HEK293T (cell line): ENCODE measurements at regions not wholly inside any gene's neighbourhood (a gene's known extent, or its start where the extent isn't known, plus 50 kb on each side); places are given as distances from the start of the nearest gene placed in this dataset.

Experiments
- CTCF ChIA-PET: fragments of 350-600 bp; formaldehyde crosslinking; extraction: SDS; loops from one replicate; lab custom pipeline; 2021; ENCODE audit warnings: antibody characterized with exemption, inconsistent platforms; lab: Yijun Ruan, JAX
- POLR2A ChIA-PET: fragments of 350-600 bp; formaldehyde crosslinking; extraction: SDS; loops from one replicate; lab custom pipeline; 2020; ENCODE audit warnings: antibody characterized with exemption, inconsistent platforms; lab: Yijun Ruan, JAX
- DNase-seq: peaks from one replicate; pipeline ENCODE4 v3.0.0; 2012; ENCODE audit warnings: mixed read lengths; ENCODE audit errors: extremely low spot score
- ARNT ChIP-seq: fragments of 450-650 bp; IDR thresholded peaks from 2 replicates; pipeline ENCODE4 v1.6.1; 2017; ENCODE audit warnings: mild to moderate bottlenecking
- BHLHE40 ChIP-seq: fragments of 450-650 bp; IDR thresholded peaks from 2 replicates; pipeline ENCODE4 v1.6.1; 2016; ENCODE audit warnings: mild to moderate bottlenecking, moderate library complexity, borderline replicate concordance
- CTBP1 ChIP-seq: fragments of 450-650 bp; IDR thresholded peaks from 2 replicates; pipeline ENCODE4 v1.6.1; 2016; ENCODE audit warnings: borderline replicate concordance
- ELF4 ChIP-seq: fragments of 450-650 bp; IDR thresholded peaks from 2 replicates; pipeline ENCODE4 v1.6.1; 2017; ENCODE audit warnings: antibody characterized with exemption
- FOXA1 ChIP-seq: fragments of 450-650 bp; IDR thresholded peaks from 2 replicates; pipeline ENCODE4 v1.6.1; 2016; ENCODE audit warnings: mild to moderate bottlenecking
- FOXK2 ChIP-seq: fragments of 450-650 bp; IDR thresholded peaks from 2 replicates; pipeline ENCODE4 v1.6.1; 2016; ENCODE audit warnings: mild to moderate bottlenecking
- FOXM1 ChIP-seq: fragments of 450-650 bp; IDR thresholded peaks from 2 replicates; pipeline ENCODE4 v1.6.1; 2017; ENCODE audit warnings: mild to moderate bottlenecking, borderline replicate concordance
- HDGF ChIP-seq: fragments of 450-650 bp; IDR thresholded peaks from 2 replicates; pipeline ENCODE4 v1.6.1; 2017; ENCODE audit warnings: antibody characterized with exemption, borderline replicate concordance
- L3MBTL2 ChIP-seq: fragments of 450-650 bp; conservative IDR thresholded peaks from 2 replicates; pipeline ENCODE4 v1.6.1; 2016; ENCODE audit warnings: mild to moderate bottlenecking
- LEF1 ChIP-seq: fragments of 450-650 bp; IDR thresholded peaks from 2 replicates; pipeline ENCODE4 v1.6.1; 2017; ENCODE audit warnings: mild to moderate bottlenecking, borderline replicate concordance
- NFRKB ChIP-seq: fragments of 450-650 bp; IDR thresholded peaks from 2 replicates; pipeline ENCODE4 v1.6.1; 2016; ENCODE audit warnings: mild to moderate bottlenecking, moderate library complexity
- SP1 ChIP-seq: fragments of 450-650 bp; IDR thresholded peaks from 2 replicates; pipeline ENCODE4 v1.6.1; 2017
- SUZ12 ChIP-seq: fragments of 450-650 bp; IDR thresholded peaks from 2 replicates; pipeline ENCODE4 v1.6.1; 2016; ENCODE audit warnings: mild to moderate bottlenecking
- TARDBP ChIP-seq: fragments of 450-650 bp; IDR thresholded peaks from 2 replicates; pipeline ENCODE4 v1.6.1; 2016
- ZNF384 ChIP-seq: fragments of 450-650 bp; IDR thresholded peaks from 2 replicates; pipeline ENCODE4 v1.6.1; 2016
- TF ChIP-seq, protein P1 (sequence below): fragments of 450-650 bp; IDR thresholded peaks from 2 replicates; pipeline ENCODE4 v1.6.1; 2016

- CTCF ChIA-PET, result no interaction called here
- no peak for DNase-seq
- TF ChIP-seq ARNT, result no peak
- TF ChIP-seq L3MBTL2, result no peak
- TF ChIP-seq NFRKB, result no peak
- TF ChIP-seq FOXA1, result no peak
- TF ChIP-seq FOXM1, result no peak
- TF ChIP-seq, protein P1, sequence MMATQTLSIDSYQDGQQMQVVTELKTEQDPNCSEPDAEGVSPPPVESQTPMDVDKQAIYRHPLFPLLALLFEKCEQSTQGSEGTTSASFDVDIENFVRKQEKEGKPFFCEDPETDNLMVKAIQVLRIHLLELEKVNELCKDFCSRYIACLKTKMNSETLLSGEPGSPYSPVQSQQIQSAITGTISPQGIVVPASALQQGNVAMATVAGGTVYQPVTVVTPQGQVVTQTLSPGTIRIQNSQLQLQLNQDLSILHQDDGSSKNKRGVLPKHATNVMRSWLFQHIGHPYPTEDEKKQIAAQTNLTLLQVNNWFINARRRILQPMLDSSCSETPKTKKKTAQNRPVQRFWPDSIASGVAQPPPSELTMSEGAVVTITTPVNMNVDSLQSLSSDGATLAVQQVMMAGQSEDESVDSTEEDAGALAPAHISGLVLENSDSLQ, result no peak
- no peak for TF ChIP-seq CTBP1
- no peak for TF ChIP-seq SUZ12
- TF ChIP-seq TARDBP, result no peak
- TF ChIP-seq LEF1, result no peak
- POLR2A ChIA-PET, result no interaction called here
Measured at GRCh38 chr22:49678842-49679170, 148.9 kb downstream of the BRD1 start.

DNA sequence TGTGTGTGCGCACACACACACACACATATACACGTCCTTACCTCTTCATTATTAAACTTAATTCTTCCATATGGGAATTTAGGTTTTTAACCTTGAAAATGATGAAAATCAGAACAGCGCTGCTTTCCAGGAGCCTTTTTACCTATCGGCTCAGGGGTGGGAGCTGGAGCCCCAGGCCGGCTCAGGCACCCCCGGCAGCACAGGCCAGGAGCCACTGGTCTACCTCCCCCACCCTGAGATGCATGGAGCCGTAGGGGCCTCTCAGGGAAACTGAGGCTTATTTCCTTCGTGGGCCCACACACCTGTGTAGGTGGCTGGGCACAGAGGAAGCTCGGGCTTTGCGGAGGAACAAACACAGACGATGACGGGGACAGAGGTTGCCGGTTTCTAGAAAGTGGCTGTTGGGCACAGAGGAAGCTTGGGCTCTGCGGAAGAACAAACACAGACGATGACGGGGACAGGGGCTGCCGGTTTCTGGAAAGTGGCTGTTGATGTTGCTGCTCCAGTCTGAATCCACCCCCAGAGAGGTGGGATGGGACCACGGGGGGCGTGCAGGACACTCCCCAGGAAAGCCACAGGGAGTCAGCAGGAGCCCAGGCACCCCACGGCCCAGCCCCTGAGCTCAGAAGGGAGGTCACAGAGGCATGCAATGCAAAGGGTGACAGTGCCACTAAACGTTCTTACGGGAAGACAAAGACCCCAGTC lies 149.4 kb downstream of the BRD1 start:
- TF ChIP-seq NFRKB (no peak), BHLHE40 (no peak), FOXK2 (no peak), L3MBTL2 (no peak), ARNT (no peak), SUZ12 (no peak)
- ChIA-PET POLR2A (no interaction called here), CTCF (no interaction called here)
- DNase-seq, result no peak

DNA sequence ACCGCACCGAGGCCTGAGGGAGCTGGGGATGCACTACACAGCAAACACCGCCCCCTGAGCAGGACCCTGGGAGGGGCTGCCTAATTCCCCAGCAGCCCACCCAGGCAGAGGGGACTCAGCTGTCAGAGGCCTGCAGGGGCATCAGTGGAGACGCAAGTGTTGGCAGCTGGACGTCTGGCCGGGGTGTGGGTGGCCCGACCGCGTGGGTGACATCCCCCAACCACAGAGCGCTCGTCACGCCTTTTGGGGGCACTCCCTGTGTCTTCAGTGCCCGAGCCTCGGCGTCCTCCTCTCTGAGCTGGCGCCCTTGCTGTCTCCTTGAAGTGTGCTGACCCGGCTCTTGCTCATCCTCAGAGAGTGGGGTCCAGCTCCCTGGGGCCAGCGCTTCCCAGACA lies 150.2 kb downstream of the BRD1 start:
- no peak for TF ChIP-seq CTBP1
- no peak for TF ChIP-seq HDGF
- TF ChIP-seq, protein P1, result no peak
- no peak for TF ChIP-seq FOXA1
- no peak for TF ChIP-seq BHLHE40
- no peak for TF ChIP-seq TARDBP
- no peak for TF ChIP-seq SUZ12
- no peak for TF ChIP-seq FOXK2
- no peak for TF ChIP-seq SP1
- TF ChIP-seq ZNF384, result no peak
- ChIA-PET CTCF (no interaction called here), POLR2A (no interaction called here)
- no peak for DNase-seq

GRCh38 chr22:49676783-49677494 lies 150.7 kb downstream of the BRD1 start:
- TF ChIP-seq CTBP1 (no peak), SP1 (no peak), ELF4 (no peak), ZNF384 (no peak), NFRKB (no peak), SUZ12 (no peak), FOXA1 (no peak), L3MBTL2 (no peak), HDGF (no peak), BHLHE40 (no peak), FOXM1 (no peak), FOXK2 (no peak), LEF1 (no peak), ARNT (no peak), TARDBP (no peak)
- TF ChIP-seq, protein P1, result no peak
- no peak for DNase-seq
- ChIA-PET CTCF (no interaction called here), POLR2A (no interaction called here)

- POLR2A ChIA-PET, result no interaction called here
- TF ChIP-seq BHLHE40 (no peak), HDGF (no peak), FOXK2 (no peak), L3MBTL2 (no peak), CTBP1 (no peak), LEF1 (no peak), NFRKB (no peak), FOXM1 (no peak), SUZ12 (no peak), FOXA1 (no peak), ZNF384 (no peak), SP1 (no peak), ARNT (no peak), ELF4 (no peak), TARDBP (no peak)
- TF ChIP-seq, protein P1, result no peak
- DNase-seq, result no peak
- CTCF ChIA-PET, result interaction anchor here (0.6 kb wide), 1 partner anchor 91 kb away, joined by 3 read pairs; no protein-coding TSS in a partner anchor
Measured at GRCh38 chr22:49676230-49676629, 151.4 kb downstream of the BRD1 start.
